HEK293T (cell line): ENCODE measurements at regions not wholly inside any gene's neighbourhood (a gene's known extent, or its start where the extent isn't known, plus 50 kb on each side); places are given as distances from the start of the nearest gene placed in this dataset.

Experiments used
- CTCF ChIA-PET: fragments of 350-600 bp; formaldehyde crosslinking; extraction: SDS; loops from one replicate; lab custom pipeline; 2021; ENCODE audit warnings: antibody characterized with exemption, inconsistent platforms; lab: Yijun Ruan, JAX
- POLR2A ChIA-PET: fragments of 350-600 bp; formaldehyde crosslinking; extraction: SDS; loops from one replicate; lab custom pipeline; 2020; ENCODE audit warnings: antibody characterized with exemption, inconsistent platforms; lab: Yijun Ruan, JAX
- DNase-seq: peaks from one replicate; pipeline ENCODE4 v3.0.0; 2012; ENCODE audit warnings: mixed read lengths; ENCODE audit errors: extremely low spot score
- ARNT ChIP-seq: fragments of 450-650 bp; IDR thresholded peaks from 2 replicates; pipeline ENCODE4 v1.6.1; 2017; ENCODE audit warnings: mild to moderate bottlenecking
- BHLHE40 ChIP-seq: fragments of 450-650 bp; IDR thresholded peaks from 2 replicates; pipeline ENCODE4 v1.6.1; 2016; ENCODE audit warnings: mild to moderate bottlenecking, moderate library complexity, borderline replicate concordance
- CTBP1 ChIP-seq: fragments of 450-650 bp; IDR thresholded peaks from 2 replicates; pipeline ENCODE4 v1.6.1; 2016; ENCODE audit warnings: borderline replicate concordance
- ELF4 ChIP-seq: fragments of 450-650 bp; IDR thresholded peaks from 2 replicates; pipeline ENCODE4 v1.6.1; 2017; ENCODE audit warnings: antibody characterized with exemption
- FOXA1 ChIP-seq: fragments of 450-650 bp; IDR thresholded peaks from 2 replicates; pipeline ENCODE4 v1.6.1; 2016; ENCODE audit warnings: mild to moderate bottlenecking
- FOXK2 ChIP-seq: fragments of 450-650 bp; IDR thresholded peaks from 2 replicates; pipeline ENCODE4 v1.6.1; 2016; ENCODE audit warnings: mild to moderate bottlenecking
- FOXM1 ChIP-seq: fragments of 450-650 bp; IDR thresholded peaks from 2 replicates; pipeline ENCODE4 v1.6.1; 2017; ENCODE audit warnings: mild to moderate bottlenecking, borderline replicate concordance
- HDGF ChIP-seq: fragments of 450-650 bp; IDR thresholded peaks from 2 replicates; pipeline ENCODE4 v1.6.1; 2017; ENCODE audit warnings: antibody characterized with exemption, borderline replicate concordance
- L3MBTL2 ChIP-seq: fragments of 450-650 bp; conservative IDR thresholded peaks from 2 replicates; pipeline ENCODE4 v1.6.1; 2016; ENCODE audit warnings: mild to moderate bottlenecking
- LEF1 ChIP-seq: fragments of 450-650 bp; IDR thresholded peaks from 2 replicates; pipeline ENCODE4 v1.6.1; 2017; ENCODE audit warnings: mild to moderate bottlenecking, borderline replicate concordance
- NFRKB ChIP-seq: fragments of 450-650 bp; IDR thresholded peaks from 2 replicates; pipeline ENCODE4 v1.6.1; 2016; ENCODE audit warnings: mild to moderate bottlenecking, moderate library complexity
- PKNOX1 ChIP-seq: fragments of 450-650 bp; IDR thresholded peaks from 2 replicates; pipeline ENCODE4 v1.6.1; 2016
- SP1 ChIP-seq: fragments of 450-650 bp; IDR thresholded peaks from 2 replicates; pipeline ENCODE4 v1.6.1; 2017
- SUZ12 ChIP-seq: fragments of 450-650 bp; IDR thresholded peaks from 2 replicates; pipeline ENCODE4 v1.6.1; 2016; ENCODE audit warnings: mild to moderate bottlenecking
- TARDBP ChIP-seq: fragments of 450-650 bp; IDR thresholded peaks from 2 replicates; pipeline ENCODE4 v1.6.1; 2016
- ZNF384 ChIP-seq: fragments of 450-650 bp; IDR thresholded peaks from 2 replicates; pipeline ENCODE4 v1.6.1; 2016

GRCh38 chr14:34257505-34257904, 204.5 kb downstream of the SPTSSA start:
- DNase-seq, result no peak
- CTCF ChIA-PET, result no interaction called here
- no peak for TF ChIP-seq FOXK2
- TF ChIP-seq ZNF384, result no peak
- no peak for TF ChIP-seq FOXM1
- POLR2A ChIA-PET, result no interaction called here

GRCh38 chr14:34256223-34256622, 205.8 kb downstream of the SPTSSA start:
- POLR2A ChIA-PET, result no interaction called here
- TF ChIP-seq SP1 (no peak), LEF1 (no peak), L3MBTL2 (no peak), HDGF (no peak), NFRKB (no peak), FOXK2 (no peak), BHLHE40 (no peak), ELF4 (no peak), PKNOX1 (no peak), ARNT (no peak), FOXM1 (no peak)
- no peak for DNase-seq
- CTCF ChIA-PET, result no interaction called here

- CTCF ChIA-PET, result no interaction called here
- TF ChIP-seq LEF1 (no peak), SUZ12 (no peak)
- POLR2A ChIA-PET, result no interaction called here
- peak; percentile 34 for DNase-seq
Observed at GRCh38 chr14:34254571-34254970, 207.5 kb downstream of the SPTSSA start.

- TF ChIP-seq SP1 (no peak), FOXM1 (no peak), BHLHE40 (no peak), TARDBP (no peak), ARNT (no peak), CTBP1 (no peak), NFRKB (no peak), PKNOX1 (no peak), ELF4 (no peak), SUZ12 (no peak), HDGF (no peak), ZNF384 (no peak), L3MBTL2 (no peak), FOXK2 (no peak), LEF1 (no peak)
- POLR2A ChIA-PET, result no interaction called here
- DNase-seq, result no peak
- CTCF ChIA-PET, result no interaction called here
Observed at GRCh38 chr14:34254031-34254430, 208.0 kb downstream of the SPTSSA start.

GRCh38 chr14:34252227-34252626, 209.8 kb downstream of the SPTSSA start:
- TF ChIP-seq FOXA1 (no peak), SP1 (no peak), SUZ12 (no peak), L3MBTL2 (no peak), CTBP1 (no peak), NFRKB (no peak)
- no peak for DNase-seq
- POLR2A ChIA-PET, result interaction anchor here (1.1 kb wide), 1 partner anchor 71 kb away, joined by 3 read pairs; no protein-coding TSS in a partner anchor
- CTCF ChIA-PET, result no interaction called here

- POLR2A ChIA-PET, result interaction anchor here (1.1 kb wide), 1 partner anchor 71 kb away, joined by 3 read pairs; no protein-coding TSS in a partner anchor
- CTCF ChIA-PET, result no interaction called here
- TF ChIP-seq NFRKB (no peak), TARDBP (no peak), FOXK2 (no peak), FOXA1 (no peak), ARNT (no peak), CTBP1 (no peak), SP1 (no peak)
- no peak for DNase-seq
Observed at GRCh38 chr14:34251662-34252061, 210.4 kb downstream of the SPTSSA start.

GRCh38 chr14:34250959-34251358, 211.1 kb downstream of the SPTSSA start:
- DNase-seq, result no peak
- CTCF ChIA-PET, result no interaction called here
- POLR2A ChIA-PET, result no interaction called here
- TF ChIP-seq NFRKB (no peak), SP1 (no peak), PKNOX1 (no peak), FOXM1 (no peak), FOXA1 (no peak), TARDBP (no peak), BHLHE40 (no peak), HDGF (no peak), ZNF384 (no peak), L3MBTL2 (no peak), ARNT (no peak), SUZ12 (no peak), FOXK2 (no peak), ELF4 (no peak), LEF1 (no peak), CTBP1 (no peak)
